Right cardiac atrium (tissue), 5 donors: ENCODE measurements at regions not wholly inside any gene's neighbourhood (a gene's known extent, or its start where the extent isn't known, plus 50 kb on each side); places are given as distances from the start of the nearest gene placed in this dataset.

ENCODE experiments used
- ATAC-seq, 2 donors: fragments of 200-7000 bp; cut with Tn5 transposase; one replicate each; pipeline versions ENCODE4 v1.8.0 to v1.9.1; 2020; ENCODE audit warnings: moderate library complexity in 2 of 2, mild to moderate bottlenecking in 1 of 2
- DNase-seq, 3 donors: peaks; one replicate each; pipeline ENCODE4 v3.0.0-alpha.2; 2020
- H3K27ac ChIP-seq: one replicate; pipeline ENCODE4 v1.5.1; 2013; ENCODE audit warnings: mild to moderate bottlenecking, low read length, control low read depth, moderate library complexity
- H3K27me3 ChIP-seq: one replicate; pipeline ENCODE4 v1.6.1; 2013; ENCODE audit not compliant: control insufficient read depth, insufficient read depth
- H3K4me1 ChIP-seq: one replicate; pipeline ENCODE4 v1.6.1; 2013; ENCODE audit warnings: low read length; ENCODE audit not compliant: control insufficient read depth, insufficient read depth
- H3K4me3 ChIP-seq: one replicate; pipeline ENCODE4 v1.5.1; 2013; ENCODE audit warnings: low read length, control low read depth
- H3K9me3 ChIP-seq: one replicate; pipeline ENCODE4 v1.6.1; 2013; ENCODE audit warnings: low read length; ENCODE audit not compliant: control insufficient read depth
- WGBS: extraction: QIAGEN DNeasy Blood & Tissue Kit; methylation state at CpG from one replicate; pipeline ENCODE4 v1.1.7; 2013; 5-methylcytosine and 5-hydroxymethylcytosine counted together
- intact Hi-C, 4 donors: fragments of 100-400 bp; cut with DNase I; formaldehyde crosslinking; loops; one replicate each; pipeline versions ENCODE4 v1.11.0 to v1.14.0; 2022 to 2023
- donor health status: healthy with polysubstance abuse.
- donor health status: DM: no; HTN: yes; CAD: no.
- donor health status: DM: no; HTN: no; CAD: no.
- donor health status: DM: no; HTN: yes; CAD: no; lungs with severe emphysema.
- donor health status: DM: yes; HTN: yes; CAD: no.

- intact Hi-C loops, result no loop called here
- WGBS, result 86% methylated on average over 1 of the region's 1 CpG
- ATAC-seq (no peak), DNase-seq (no peak)
- Histone ChIP-seq H3K27me3 (no peaks in the 10 kb centered on the region), H3K9me3 (no peaks in the 10 kb centered on the region), H3K27ac (no peak overlapping the region), H3K4me1 (no peaks in the 10 kb centered on the region), H3K4me3 (no peak overlapping the region)
Measured at GRCh38 chr3:154614078-154614477, 184.1 kb upstream of the GPR149 start.

GRCh38 chr3:154602241-154602640 lies 172.3 kb upstream of the GPR149 start:
- Histone ChIP-seq H3K9me3 (no peaks in the 10 kb centered on the region), H3K4me1 (no peaks in the 10 kb centered on the region), H3K27me3 (no peaks in the 10 kb centered on the region), H3K4me3 (no peak overlapping the region), H3K27ac (no peak overlapping the region)
- DNase-seq, result no peak
- intact Hi-C loops, result no loop called here
- ATAC-seq, result no peak

- H3K9me3 ChIP-seq, result no peaks in the 10 kb centered on the region
- intact Hi-C loops, result no loop called here
- no peak overlapping the region for H3K4me3 ChIP-seq
- no peaks in the 10 kb centered on the region for H3K4me1 ChIP-seq
- DNase-seq, result no peak
- WGBS, result 63% methylated on average over 3 of the region's 3 CpGs
- no peak overlapping the region for H3K27ac ChIP-seq
- H3K27me3 ChIP-seq, result no peaks in the 10 kb centered on the region
- ATAC-seq, result no peak
Measured at GRCh38 chr3:154598166-154598565, 168.2 kb upstream of the GPR149 start.

GRCh38 chr3:154590675-154591384 lies 160.8 kb upstream of the GPR149 start:
- intact Hi-C loops, result no loop called here
- Histone ChIP-seq H3K9me3 (no peaks in the 10 kb centered on the region), H3K27me3 (no peaks in the 10 kb centered on the region), H3K4me3 (no peak overlapping the region), H3K4me1 (no peaks in the 10 kb centered on the region), H3K27ac (no peak overlapping the region)
- 71% methylated on average over 3 of the region's 3 CpGs for WGBS
- DNase-seq (no peak), ATAC-seq (no peak)

- Histone ChIP-seq H3K4me1 (no peaks in the 10 kb centered on the region), H3K9me3 (no peaks in the 10 kb centered on the region), H3K4me3 (no peak overlapping the region), H3K27ac (no peak overlapping the region), H3K27me3 (no peaks in the 10 kb centered on the region)
- intact Hi-C loops, result no loop called here
- ATAC-seq, result no peak
- no peak for DNase-seq
- WGBS, result 74% methylated on average over 3 of the region's 3 CpGs
Measured at GRCh38 chr3:154588831-154589230, 158.8 kb upstream of the GPR149 start.

GRCh38 chr3:154584974-154585373 lies 155.0 kb upstream of the GPR149 start:
- ATAC-seq, result no peak
- DNase-seq, result no peak
- Histone ChIP-seq H3K27ac (no peak overlapping the region), H3K4me3 (no peak overlapping the region), H3K4me1 (no peaks in the 10 kb centered on the region), H3K9me3 (no peaks in the 10 kb centered on the region), H3K27me3 (no peaks in the 10 kb centered on the region)
- intact Hi-C loops, result no loop called here

GRCh38 chr3:154584041-154584440 lies 154.1 kb upstream of the GPR149 start:
- Histone ChIP-seq H3K27me3 (no peaks in the 10 kb centered on the region), H3K27ac (no peak overlapping the region), H3K4me1 (no peaks in the 10 kb centered on the region), H3K9me3 (no peaks in the 10 kb centered on the region), H3K4me3 (no peak overlapping the region)
- ATAC-seq (no peak), DNase-seq (no peak)
- WGBS, result 74% methylated on average over 4 of the region's 4 CpGs
- intact Hi-C loops, result no loop called here

- ATAC-seq, result no peak
- 68% methylated on average over 4 of the region's 4 CpGs for WGBS
- no peak for DNase-seq
Measured at GRCh38 chr3:154583086-154583634, 153.2 kb upstream of the GPR149 start.

GRCh38 chr3:154582501-154582900 lies 152.5 kb upstream of the GPR149 start:
- Histone ChIP-seq H3K9me3 (no peaks in the 10 kb centered on the region), H3K27me3 (no peaks in the 10 kb centered on the region), H3K4me3 (no peak overlapping the region), H3K4me1 (no peaks in the 10 kb centered on the region), H3K27ac (no peak overlapping the region)
- intact Hi-C loops, result no loop called here
- ATAC-seq (no peak), DNase-seq (no peak)

More at GRCh38 chr3:154583086-154583634, 153.2 kb upstream of the GPR149 start:
- intact Hi-C loops, result no loop called here
- no peak overlapping the region for H3K27ac ChIP-seq
- H3K27me3 ChIP-seq, result no peaks in the 10 kb centered on the region
- no peaks in the 10 kb centered on the region for H3K9me3 ChIP-seq
- H3K4me1 ChIP-seq, result no peaks in the 10 kb centered on the region
- H3K4me3 ChIP-seq, result no peak overlapping the region

GRCh38 chr3:154571553-154572226 lies 141.7 kb upstream of the GPR149 start:
- WGBS, result 71% methylated on average over 4 of the region's 4 CpGs
- H3K4me1 ChIP-seq, result no peaks in the 10 kb centered on the region
- ATAC-seq (no peak), DNase-seq (no peak)
- no peaks in the 10 kb centered on the region for H3K27me3 ChIP-seq
- no peak overlapping the region for H3K4me3 ChIP-seq
- no peaks in the 10 kb centered on the region for H3K9me3 ChIP-seq
- no peak overlapping the region for H3K27ac ChIP-seq
- intact Hi-C loops, result no loop called here

- H3K4me1 ChIP-seq, result no peaks in the 10 kb centered on the region
- DNase-seq (no peak), ATAC-seq (no peak)
- WGBS, result 60% methylated on average over 3 of the region's 3 CpGs
- no peaks in the 10 kb centered on the region for H3K27me3 ChIP-seq
- H3K4me3 ChIP-seq, result no peak overlapping the region
- intact Hi-C loops, result no loop called here
- H3K27ac ChIP-seq, result no peak overlapping the region
- H3K9me3 ChIP-seq, result no peaks in the 10 kb centered on the region
Measured at GRCh38 chr3:154568064-154568463, 138.1 kb upstream of the GPR149 start.
